ENCODE measurements at regions not wholly inside any gene's neighbourhood (a gene's known extent, or its start where the extent isn't known, plus 50 kb on each side); places are given as distances from the start of the nearest gene placed in this dataset.

DNA sequence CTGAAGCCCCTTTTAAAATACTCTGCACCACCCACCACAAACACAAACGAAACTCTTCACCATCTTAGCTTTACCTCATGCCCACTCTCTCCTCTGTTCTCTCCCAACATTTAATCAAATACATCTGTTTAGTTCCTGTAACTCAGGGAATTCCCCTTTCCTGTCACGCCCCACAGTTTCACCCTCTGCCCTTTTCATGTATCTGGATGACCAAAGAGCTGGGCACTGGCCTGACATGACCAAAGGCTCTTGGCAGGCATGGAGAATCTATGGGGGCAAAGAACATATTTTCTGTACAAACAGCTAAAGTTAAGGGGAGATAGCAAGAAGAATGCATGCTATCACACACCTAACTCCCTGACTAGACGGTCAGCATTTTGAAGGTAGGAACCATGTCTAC, 270.0 kb downstream of the TBL1XR1 start:
- no peak overlapping the region for H3K4me3 ChIP-seq (ENCODE audit: low read length in 2 of 2)
- intact Hi-C loops (cut with DNase I), result no loop called here
- no peak overlapping the region for H3K27ac ChIP-seq (ENCODE audit: low read depth in 1 of 2, low read length in 2 of 2)
- DNase-seq (no peak), ATAC-seq (ENCODE audit: low FRiP score) (no peak)
- no peaks in the 10 kb centered on the region for H3K9me3 ChIP-seq (ENCODE audit: control insufficient read depth, low read length)
- peaks cover 0 to 3% of the 10 kb centered on the region in 2 donors for H3K4me1 ChIP-seq (ENCODE audit: control insufficient read depth in 1 of 2, insufficient read depth in 2 of 2, low read length in 2 of 2)
- H3K36me3 ChIP-seq (ENCODE audit: control insufficient read depth in 1 of 2, insufficient read depth in 2 of 2, low read length in 1 of 2), result no peaks in the 10 kb centered on the region
- 30 to 31% methylated on average over 3 of the region's 3 CpGs for WGBS, 2 donors
- H3K27me3 ChIP-seq (ENCODE audit: control insufficient read depth in 1 of 2, insufficient read depth in 2 of 2, low read length in 1 of 2), result no peaks in the 10 kb centered on the region

GRCh38 chr3:176926688-176927087, 270.6 kb downstream of the TBL1XR1 start:
- intact Hi-C loops (cut with DNase I), result no loop called here
- H3K27ac ChIP-seq (ENCODE audit: low read depth in 1 of 2, low read length in 2 of 2), result no peak overlapping the region
- H3K36me3 ChIP-seq (ENCODE audit: control insufficient read depth in 1 of 2, insufficient read depth in 2 of 2, low read length in 1 of 2), result no peaks in the 10 kb centered on the region
- WGBS, 2 donors, result 90 to 91% methylated on average over 2 of the region's 2 CpGs
- H3K27me3 ChIP-seq (ENCODE audit: control insufficient read depth in 1 of 2, insufficient read depth in 2 of 2, low read length in 1 of 2), result no peaks in the 10 kb centered on the region
- peaks cover 0 to 3% of the 10 kb centered on the region in 2 donors for H3K4me1 ChIP-seq (ENCODE audit: control insufficient read depth in 1 of 2, insufficient read depth in 2 of 2, low read length in 2 of 2)
- ATAC-seq (ENCODE audit: low FRiP score) (no peak), DNase-seq (no peak)
- no peak overlapping the region for H3K4me3 ChIP-seq (ENCODE audit: low read length in 2 of 2)
- H3K9me3 ChIP-seq (ENCODE audit: control insufficient read depth, low read length), result no peaks in the 10 kb centered on the region

- Histone ChIP-seq H3K27me3 (ENCODE audit: control insufficient read depth in 1 of 2, insufficient read depth in 2 of 2, low read length in 1 of 2) (no peaks in the 10 kb centered on the region), H3K9me3 (ENCODE audit: control insufficient read depth, low read length) (no peaks in the 10 kb centered on the region), H3K36me3 (ENCODE audit: control insufficient read depth in 1 of 2, insufficient read depth in 2 of 2, low read length in 1 of 2) (no peaks in the 10 kb centered on the region), H3K4me1 (ENCODE audit: control insufficient read depth in 1 of 2, insufficient read depth in 2 of 2, low read length in 2 of 2) (peaks cover 0 to 3% of the 10 kb centered on the region in 2 donors), H3K27ac (ENCODE audit: low read depth in 1 of 2, low read length in 2 of 2) (no peak overlapping the region), H3K4me3 (ENCODE audit: low read length in 2 of 2) (no peak overlapping the region)
- intact Hi-C loops (cut with DNase I), result no loop called here
- 64 to 68% methylated on average over 3 of the region's 3 CpGs for WGBS, 2 donors
- DNase-seq (no peak), ATAC-seq (ENCODE audit: low FRiP score) (no peak)
Measured at GRCh38 chr3:176926034-176926433, 271.2 kb downstream of the TBL1XR1 start.

- WGBS, 2 donors, result 43 to 54% methylated on average over 5 of the region's 5 CpGs
- intact Hi-C loops (cut with DNase I), result no loop called here
- no peaks in the 10 kb centered on the region for H3K4me1 ChIP-seq (ENCODE audit: control insufficient read depth in 1 of 2, insufficient read depth in 2 of 2, low read length in 2 of 2)
- H3K27me3 ChIP-seq (ENCODE audit: control insufficient read depth in 1 of 2, insufficient read depth in 2 of 2, low read length in 1 of 2), result no peaks in the 10 kb centered on the region
- ATAC-seq (ENCODE audit: low FRiP score) (no peak), DNase-seq (no peak)
- H3K4me3 ChIP-seq (ENCODE audit: low read length in 2 of 2), result no peak overlapping the region
- H3K9me3 ChIP-seq (ENCODE audit: control insufficient read depth, low read length), result no peaks in the 10 kb centered on the region
- no peak overlapping the region for H3K27ac ChIP-seq (ENCODE audit: low read depth in 1 of 2, low read length in 2 of 2)
- no peaks in the 10 kb centered on the region for H3K36me3 ChIP-seq (ENCODE audit: control insufficient read depth in 1 of 2, insufficient read depth in 2 of 2, low read length in 1 of 2)
Measured at GRCh38 chr3:176920766-176921160, 276.5 kb downstream of the TBL1XR1 start.

DNA sequence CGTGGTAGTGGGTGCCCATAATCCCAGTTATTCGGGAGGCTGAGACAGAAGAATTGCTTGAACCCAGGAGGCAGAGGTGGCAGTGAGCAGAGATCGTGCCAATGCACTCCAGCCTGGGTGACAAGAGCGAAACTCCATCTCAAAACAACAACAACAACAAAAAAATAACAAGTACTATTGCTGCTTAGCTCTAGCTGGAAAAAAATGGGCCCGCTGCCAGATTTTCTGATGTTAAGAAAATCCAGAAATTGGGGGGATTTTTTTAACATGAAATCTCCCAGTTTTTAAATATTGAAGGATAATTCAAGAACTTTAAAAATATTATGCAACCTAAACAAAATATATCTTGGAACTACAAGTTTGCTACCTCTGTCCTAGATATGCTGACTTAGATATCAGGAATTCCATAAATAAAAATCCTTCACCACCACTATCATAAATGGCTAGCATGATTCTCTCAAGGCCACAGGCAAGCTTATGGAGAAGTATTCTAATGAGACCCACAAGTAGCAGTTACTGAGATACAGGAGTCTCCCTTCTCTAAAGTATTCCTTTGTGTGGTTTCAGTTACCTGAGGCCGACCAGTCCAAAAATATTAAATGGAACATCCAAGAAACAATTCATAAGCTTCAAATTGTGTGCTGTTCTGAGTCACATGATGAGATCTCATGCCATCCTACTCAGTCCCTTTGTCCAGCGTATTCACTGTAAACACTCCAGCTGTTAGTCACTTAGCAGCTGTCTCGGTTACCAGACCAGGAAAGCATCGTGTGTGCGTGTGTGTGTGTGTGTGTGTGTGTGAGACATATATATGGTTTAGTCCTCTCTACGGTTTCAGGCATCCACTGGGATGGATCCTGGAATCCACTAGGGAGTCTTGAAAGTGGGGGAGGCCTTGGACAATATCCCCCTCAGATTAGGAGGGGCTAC, 277.2 kb downstream of the TBL1XR1 start:
- no peaks in the 10 kb centered on the region for H3K9me3 ChIP-seq (ENCODE audit: control insufficient read depth, low read length)
- H3K4me3 ChIP-seq (ENCODE audit: low read length in 2 of 2), result no peak overlapping the region
- no peak overlapping the region for H3K27ac ChIP-seq (ENCODE audit: low read depth in 1 of 2, low read length in 2 of 2)
- DNase-seq (no peak), ATAC-seq (ENCODE audit: low FRiP score) (no peak)
- H3K4me1 ChIP-seq (ENCODE audit: control insufficient read depth in 1 of 2, insufficient read depth in 2 of 2, low read length in 2 of 2), result no peaks in the 10 kb centered on the region
- intact Hi-C loops (cut with DNase I), result no loop called here
- 83 to 86% methylated on average over 11 of the region's 11 CpGs for WGBS, 2 donors
- no peaks in the 10 kb centered on the region for H3K36me3 ChIP-seq (ENCODE audit: control insufficient read depth in 1 of 2, insufficient read depth in 2 of 2, low read length in 1 of 2)
- H3K27me3 ChIP-seq (ENCODE audit: control insufficient read depth in 1 of 2, insufficient read depth in 2 of 2, low read length in 1 of 2), result no peaks in the 10 kb centered on the region

- Histone ChIP-seq H3K27me3 (ENCODE audit: control insufficient read depth in 1 of 2, insufficient read depth in 2 of 2, low read length in 1 of 2) (no peaks in the 10 kb centered on the region), H3K4me3 (ENCODE audit: low read length in 2 of 2) (no peak overlapping the region), H3K27ac (ENCODE audit: low read depth in 1 of 2, low read length in 2 of 2) (no peak overlapping the region), H3K36me3 (ENCODE audit: control insufficient read depth in 1 of 2, insufficient read depth in 2 of 2, low read length in 1 of 2) (no peaks in the 10 kb centered on the region), H3K4me1 (ENCODE audit: control insufficient read depth in 1 of 2, insufficient read depth in 2 of 2, low read length in 2 of 2) (no peaks in the 10 kb centered on the region), H3K9me3 (ENCODE audit: control insufficient read depth, low read length) (no peaks in the 10 kb centered on the region)
- intact Hi-C loops (cut with DNase I), result no loop called here
- ATAC-seq (ENCODE audit: low FRiP score) (no peak), DNase-seq (no peak)
- WGBS, 2 donors, result 95 to 98% methylated on average over 3 of the region's 3 CpGs
Measured at GRCh38 chr3:176916777-176917176, 280.5 kb downstream of the TBL1XR1 start.

GRCh38 chr3:176914764-176915163, 282.5 kb downstream of the TBL1XR1 start:
- DNase-seq (no peak), ATAC-seq (ENCODE audit: low FRiP score) (no peak)
- WGBS, 2 donors, result 4 to 19% methylated on average over 1 of the region's 1 CpG
- Histone ChIP-seq H3K4me3 (ENCODE audit: low read length in 2 of 2) (no peak overlapping the region), H3K27ac (ENCODE audit: low read depth in 1 of 2, low read length in 2 of 2) (peak overlapping the region in 1 of 2 donors; percentile 17), H3K27me3 (ENCODE audit: control insufficient read depth in 1 of 2, insufficient read depth in 2 of 2, low read length in 1 of 2) (no peaks in the 10 kb centered on the region), H3K36me3 (ENCODE audit: control insufficient read depth in 1 of 2, insufficient read depth in 2 of 2, low read length in 1 of 2) (no peaks in the 10 kb centered on the region), H3K9me3 (ENCODE audit: control insufficient read depth, low read length) (no peaks in the 10 kb centered on the region), H3K4me1 (ENCODE audit: control insufficient read depth in 1 of 2, insufficient read depth in 2 of 2, low read length in 2 of 2) (no peaks in the 10 kb centered on the region)
- intact Hi-C loops (cut with DNase I), result no loop called here

DNA sequence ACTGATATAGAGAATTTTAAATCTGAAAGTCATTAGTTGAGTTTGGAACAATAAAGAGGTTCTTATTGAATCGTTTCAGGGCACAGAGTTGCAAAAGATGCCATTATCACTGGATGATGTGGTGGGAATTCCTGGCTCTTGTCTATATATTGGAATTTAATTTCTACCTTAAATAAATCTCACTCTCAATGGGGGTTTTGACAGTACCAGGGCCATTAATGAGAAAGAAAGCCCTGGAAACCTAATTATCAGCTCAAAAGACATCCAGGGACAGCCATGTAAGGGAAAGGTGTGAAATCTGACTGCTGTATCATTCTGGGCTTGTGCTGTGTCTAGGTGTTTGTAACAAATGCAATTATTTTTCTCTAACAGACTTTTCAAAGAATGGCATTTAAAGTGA, 285.7 kb downstream of the TBL1XR1 start:
- Histone ChIP-seq H3K4me1 (ENCODE audit: control insufficient read depth in 1 of 2, insufficient read depth in 2 of 2, low read length in 2 of 2) (no peaks in the 10 kb centered on the region), H3K9me3 (ENCODE audit: control insufficient read depth, low read length) (no peaks in the 10 kb centered on the region), H3K4me3 (ENCODE audit: low read length in 2 of 2) (no peak overlapping the region), H3K27ac (ENCODE audit: low read depth in 1 of 2, low read length in 2 of 2) (no peak overlapping the region), H3K36me3 (ENCODE audit: control insufficient read depth in 1 of 2, insufficient read depth in 2 of 2, low read length in 1 of 2) (no peaks in the 10 kb centered on the region), H3K27me3 (ENCODE audit: control insufficient read depth in 1 of 2, insufficient read depth in 2 of 2, low read length in 1 of 2) (no peaks in the 10 kb centered on the region)
- WGBS, 2 donors, result 85 to 97% methylated on average over 1 of the region's 1 CpG
- ATAC-seq (ENCODE audit: low FRiP score) (no peak), DNase-seq (no peak)
- intact Hi-C loops (cut with DNase I), result no loop called here

DNA sequence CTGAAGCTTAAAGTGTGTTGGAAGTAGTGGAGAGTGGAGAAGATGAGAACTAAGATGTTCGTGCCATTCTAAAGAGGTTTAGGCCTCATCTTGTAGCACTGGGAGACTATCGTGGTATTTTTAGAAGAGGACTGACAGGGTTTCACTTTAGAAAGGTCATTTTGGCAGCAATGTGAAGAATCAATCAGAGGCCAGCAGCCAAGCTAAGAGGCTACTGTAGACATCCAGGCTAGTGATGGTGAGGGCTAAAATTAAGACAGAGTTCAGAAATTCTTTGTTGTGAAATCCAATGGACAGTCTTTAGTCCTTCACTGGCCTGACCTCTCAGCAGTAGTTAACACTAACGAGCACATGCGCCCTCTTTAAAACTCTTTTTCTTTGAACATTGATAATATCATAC, 288.2 kb downstream of the TBL1XR1 start:
- ATAC-seq (ENCODE audit: low FRiP score), result no peak
- WGBS, 2 donors, result 69 to 70% methylated on average over 4 of the region's 4 CpGs
- Histone ChIP-seq H3K27ac (ENCODE audit: low read depth in 1 of 2, low read length in 2 of 2) (no peak overlapping the region), H3K4me1 (ENCODE audit: control insufficient read depth in 1 of 2, insufficient read depth in 2 of 2, low read length in 2 of 2) (peaks cover 0 to 6% of the 10 kb centered on the region in 2 donors), H3K4me3 (ENCODE audit: low read length in 2 of 2) (no peak overlapping the region), H3K27me3 (ENCODE audit: control insufficient read depth in 1 of 2, insufficient read depth in 2 of 2, low read length in 1 of 2) (no peaks in the 10 kb centered on the region), H3K36me3 (ENCODE audit: control insufficient read depth in 1 of 2, insufficient read depth in 2 of 2, low read length in 1 of 2) (no peaks in the 10 kb centered on the region), H3K9me3 (ENCODE audit: control insufficient read depth, low read length) (no peaks in the 10 kb centered on the region)
- intact Hi-C loops (cut with DNase I), result no loop called here
- no peak for DNase-seq

All from aorta (tissue), 5 donors.